Transverse colon (tissue), 4 donors: ENCODE measurements at regions not wholly inside any gene's neighbourhood (a gene's known extent, or its start where the extent isn't known, plus 50 kb on each side); places are given as distances from the start of the nearest gene placed in this dataset.

Experiments used
- DNase-seq: peaks from one replicate; pipeline ENCODE4 v3.0.0-alpha.2; 2019
- H3K27ac ChIP-seq, 4 donors: fragments of 200-600 bp; sonication (generic); 2 replicates each; pipeline ENCODE4 v1.5.1; 2016 to 2018; ENCODE audit warnings: inconsistent platforms in 4 of 4
- H3K27me3 ChIP-seq: fragments of 200-600 bp; sonication (generic); 2 replicates; pipeline ENCODE4 v1.5.1; 2017; ENCODE audit warnings: inconsistent platforms
- H3K36me3 ChIP-seq, 4 donors: fragments of 200-600 bp; sonication (generic); 2 replicates each; pipeline ENCODE4 v1.5.1; 2017 to 2019; ENCODE audit warnings: inconsistent platforms in 4 of 4
- H3K4me1 ChIP-seq, 4 donors: fragments of 200-600 bp; sonication (generic); 2 replicates each; pipeline ENCODE4 v1.5.1; 2017 to 2020; ENCODE audit warnings: inconsistent platforms in 4 of 4
- H3K4me3 ChIP-seq, 4 donors: fragments of 200-600 bp; sonication (generic); 1 replicate in 1 of 4; 2 replicates in 3 of 4; pipeline versions ENCODE4 v1.5.1 to v1.6.1; 2017 to 2019; ENCODE audit warnings: inconsistent platforms in 4 of 4
- H3K9me3 ChIP-seq, 2 donors: fragments of 200-600 bp; sonication (generic); 2 replicates each; pipeline ENCODE4 v1.5.1; 2017 to 2019; ENCODE audit warnings: inconsistent platforms in 2 of 2
- CTCF ChIP-seq, 5 experiments: fragments of 200-600 bp in 3 of 5; fragments of 450-650 bp in 2 of 5; sonication (generic) in 3 of 5; IDR thresholded peaks; 1 replicate in 2 of 5; 2 replicates in 3 of 5; pipeline ENCODE4 v1.5.1; 2016 to 2017; ENCODE audit warnings: antibody characterized with exemption in 5 of 5, inconsistent platforms in 3 of 5, mild to moderate bottlenecking in 2 of 5, moderate library complexity in 1 of 5
- EP300 ChIP-seq: sonication (generic); formaldehyde crosslinking; IDR thresholded peaks from one replicate; pipeline ENCODE4 v1.6.1; 2017; ENCODE audit warnings: antibody characterized with exemption, low read depth
- POLR2A ChIP-seq: fragments of 450-650 bp; IDR thresholded peaks from one replicate; pipeline ENCODE4 v1.6.1; 2016; ENCODE audit warnings: antibody characterized with exemption, mild to moderate bottlenecking, moderate library complexity
- POLR2AphosphoS5 ChIP-seq, 3 donors: sonication (generic); formaldehyde crosslinking; IDR thresholded peaks; one replicate each; pipeline ENCODE4 v1.6.1; 2016; ENCODE audit warnings: antibody characterized with exemption in 3 of 3
- WGBS, 2 donors: methylation state at CpG; one replicate each; pipeline ENCODE4 v1.1.5; 2018; ENCODE audit warnings: low coverage in 1 of 2; 5-methylcytosine and 5-hydroxymethylcytosine counted together
- in situ Hi-C, 4 donors: fragments of 200-750 bp; cut with MboI; loops; one replicate each; pipeline versions ENCODE4 v1.15.0 to v1.15.1; 2017; ENCODE audit warnings: low sequenced_read_pairs in 3 of 4, low pct_ligation_motif_present in 1 of 4, low pct_unique_long_range_greater_than_20kb in 1 of 4
- intact Hi-C: fragments of 100-400 bp; cut with DNase I; formaldehyde crosslinking; loops from one replicate; pipeline ENCODE4 v1.15.1; 2023; ENCODE audit warnings: low total_unique reads

GRCh38 chr1:81314513-81315233, 486.1 kb upstream of the ADGRL2 start:
- Histone ChIP-seq H3K27ac (no peak overlapping the region), H3K9me3 (no peaks in the 10 kb centered on the region), H3K36me3 (no peaks in the 10 kb centered on the region), H3K4me1 (no peaks in the 10 kb centered on the region), H3K27me3 (no peaks in the 10 kb centered on the region), H3K4me3 (no peak overlapping the region)
- WGBS, 2 donors: 81 to 94% methylated on average over 2 of the region's 2 CpGs
- no peak for DNase-seq
- in situ Hi-C loops: no loop called here
- intact Hi-C loops: no loop called here
- no peak for TF ChIP-seq EP300
- no peak for TF ChIP-seq POLR2A
- no peak for TF ChIP-seq CTCF (IDR thresholded peaks at IDR 0.05)
- TF ChIP-seq POLR2AphosphoS5 (IDR thresholded peaks at IDR 0.05): no peak

GRCh38 chr1:81313289-81313688, 487.4 kb upstream of the ADGRL2 start:
- Histone ChIP-seq H3K36me3 (no peaks in the 10 kb centered on the region), H3K27me3 (no peaks in the 10 kb centered on the region), H3K27ac (no peak overlapping the region), H3K9me3 (no peaks in the 10 kb centered on the region), H3K4me3 (no peak overlapping the region), H3K4me1 (no peaks in the 10 kb centered on the region)
- no peak for TF ChIP-seq POLR2AphosphoS5 (IDR thresholded peaks at IDR 0.05)
- TF ChIP-seq CTCF (IDR thresholded peaks at IDR 0.05): no peak
- TF ChIP-seq EP300: no peak
- no peak for TF ChIP-seq POLR2A
- no peak for DNase-seq
- WGBS, 2 donors: 68 to 83% methylated on average over 2 to 4 of the region's 4 CpGs
- in situ Hi-C loops: no loop called here
- intact Hi-C loops: no loop called here

GRCh38 chr1:81312272-81312754, 488.4 kb upstream of the ADGRL2 start:
- H3K27me3 ChIP-seq: no peaks in the 10 kb centered on the region
- in situ Hi-C loops (no loop called here), intact Hi-C loops (no loop called here)
- no peak overlapping the region for H3K27ac ChIP-seq
- H3K9me3 ChIP-seq: no peaks in the 10 kb centered on the region
- no peaks in the 10 kb centered on the region for H3K36me3 ChIP-seq
- TF ChIP-seq EP300: no peak
- no peak for TF ChIP-seq CTCF (IDR thresholded peaks at IDR 0.05)
- TF ChIP-seq POLR2AphosphoS5 (IDR thresholded peaks at IDR 0.05): no peak
- no peak for TF ChIP-seq POLR2A
- DNase-seq: no peak
- 81 to 82% methylated on average over 3 to 8 of the region's 8 CpGs for WGBS, 2 donors
- H3K4me1 ChIP-seq: no peaks in the 10 kb centered on the region
- H3K4me3 ChIP-seq: no peak overlapping the region

- in situ Hi-C loops (no loop called here), intact Hi-C loops (no loop called here)
- 88 to 93% methylated on average over 1 of the region's 1 CpG for WGBS, 2 donors
Observed at GRCh38 chr1:81310250-81310649, 490.5 kb upstream of the ADGRL2 start.

More at GRCh38 chr1:81310250-81310649, 490.5 kb upstream of the ADGRL2 start:
- DNase-seq: no peak
- Histone ChIP-seq H3K27ac (no peak overlapping the region), H3K36me3 (no peaks in the 10 kb centered on the region), H3K4me3 (no peak overlapping the region), H3K27me3 (no peaks in the 10 kb centered on the region), H3K4me1 (peaks cover 0 to 6% (median 2%) of the 10 kb centered on the region in 4 donors), H3K9me3 (no peaks in the 10 kb centered on the region)
- no peak for TF ChIP-seq POLR2A
- no peak for TF ChIP-seq CTCF (IDR thresholded peaks at IDR 0.05)
- no peak for TF ChIP-seq EP300
- no peak for TF ChIP-seq POLR2AphosphoS5 (IDR thresholded peaks at IDR 0.05)
